A549 (cell line): ENCODE measurements at regions not wholly inside any gene's neighbourhood (a gene's known extent, or its start where the extent isn't known, plus 50 kb on each side); places are given as distances from the start of the nearest gene placed in this dataset.

Source experiments
- ATAC-seq, 2 experiments: fragments of 200-7000 bp in 1 of 2; fragments of >200 bp in 1 of 2; cut with Nextera tagmentation in 1 of 2; cut with Tn5 transposase in 1 of 2; 3 replicates each; pipeline versions ENCODE4 v1.8.0 to v1.9.1; 2018 to 2020; ENCODE audit warnings: mild to moderate bottlenecking in 1 of 2, moderate library complexity in 1 of 2
- CTCF ChIA-PET: fragments of 300-600 bp; sonication (Branson Sonifier 250); formaldehyde crosslinking; extraction: SDS; loops from one replicate; lab custom pipeline; 2021; ENCODE audit warnings: antibody characterized with exemption, inconsistent platforms; lab: Yijun Ruan, JAX
- POLR2A ChIA-PET: fragments of 350-600 bp; formaldehyde crosslinking; extraction: SDS; loops from one replicate; lab custom pipeline; 2021; ENCODE audit warnings: antibody characterized with exemption, inconsistent platforms; lab: Yijun Ruan, JAX
- DNase-seq, 2 experiments: peaks; one replicate each; pipeline versions ENCODE4 v3.0.0 to v3.0.0-alpha.2; 2011 to 2016; ENCODE audit warnings: low read depth in 1 of 2, low spot score in 1 of 2
- FAIRE-seq: peaks from 2 replicates; lab custom pipeline; 2011; peaks lifted over from hg19 to GRCh38; lab: Jason Lieb, UNC
- H3K27ac ChIP-seq, 2 experiments: fragments of >200 bp; sonication (Bioruptor Twin); formaldehyde crosslinking; 3 replicates each; pipeline ENCODE4 v1.5.1; 2016 to 2017
- H3K4me1 ChIP-seq: fragments of >200 bp; sonication (Bioruptor Twin); formaldehyde crosslinking; 3 replicates; pipeline ENCODE4 v1.6.1; 2016
- H3K4me2 ChIP-seq: fragments of >200 bp; sonication (Bioruptor Twin); formaldehyde crosslinking; 3 replicates; pipeline ENCODE4 v1.6.1; 2016
- H3K4me3 ChIP-seq: fragments of >200 bp; sonication (Bioruptor Twin); formaldehyde crosslinking; 3 replicates; pipeline ENCODE4 v1.5.1; 2016
- H3K9me3 ChIP-seq: fragments of >200 bp; sonication (Bioruptor Twin); formaldehyde crosslinking; 3 replicates; pipeline ENCODE4 v1.6.1; 2016
- CEBPB ChIP-seq, 2 experiments: fragments of >200 bp in 1 of 2; sonication (Bioruptor Twin) in 1 of 2; formaldehyde crosslinking in 1 of 2; IDR thresholded peaks; 2 replicates each; pipeline ENCODE4 v1.6.1; 2012 to 2016
- EHF ChIP-seq: fragments of 250-450 bp; sonication (Bioruptor Pico); IDR thresholded peaks from 2 replicates; pipeline ENCODE4 v1.5.0; 2020; ENCODE audit warnings: mild to moderate bottlenecking
- EP300 ChIP-seq, 2 experiments: fragments of >200 bp; sonication (Bioruptor Twin); formaldehyde crosslinking; IDR thresholded peaks; 2 replicates in 1 of 2; 3 replicates in 1 of 2; pipeline ENCODE4 v1.6.1; 2016 to 2017
- ESRRA ChIP-seq: fragments of 150-350 bp; IDR thresholded peaks from 2 replicates; pipeline ENCODE4 v1.6.1; 2014; ENCODE audit warnings: mild to moderate bottlenecking, low read length, borderline replicate concordance
- FOSB ChIP-seq: fragments of 250-450 bp; sonication (Bioruptor Pico); IDR thresholded peaks from 2 replicates; pipeline ENCODE4 v1.5.0; 2020; ENCODE audit warnings: mild to moderate bottlenecking, moderate library complexity
- FOSL2 ChIP-seq, 2 experiments: fragments of 450-650 bp in 1 of 2; fragments of >200 bp in 1 of 2; sonication (Bioruptor Twin) in 1 of 2; formaldehyde crosslinking; IDR thresholded peaks; 2 replicates each; pipeline versions ENCODE4 v1.5.0 to v1.6.1; 2016 to 2020; ENCODE audit warnings: mild to moderate bottlenecking in 1 of 2, moderate library complexity in 1 of 2
- FOXS1 ChIP-seq: fragments of 250-450 bp; sonication (Bioruptor Pico); IDR thresholded peaks from 2 replicates; pipeline ENCODE4 v1.5.0; 2020; ENCODE audit warnings: mild to moderate bottlenecking, moderate library complexity
- HDAC2 ChIP-seq: fragments of 200-600 bp; sonication (generic); IDR thresholded peaks from 2 replicates; pipeline ENCODE4 v1.6.1; 2016
- HEYL ChIP-seq: fragments of 250-450 bp; sonication (Bioruptor Pico); IDR thresholded peaks from 2 replicates; pipeline ENCODE4 v1.8.0; 2021; ENCODE audit warnings: mild to moderate bottlenecking, moderate library complexity
- HOXA7 ChIP-seq: fragments of 250-450 bp; sonication (Bioruptor Pico); IDR thresholded peaks from 2 replicates; pipeline ENCODE4 v1.5.0; 2020; ENCODE audit warnings: mild to moderate bottlenecking, moderate library complexity
- JUN ChIP-seq, 2 experiments: fragments of >200 bp; sonication (Bioruptor Twin); formaldehyde crosslinking; IDR thresholded peaks; 2 replicates in 1 of 2; 3 replicates in 1 of 2; pipeline ENCODE4 v1.6.1; 2016 to 2017
- KDM1A ChIP-seq: fragments of 200-600 bp; sonication (generic); IDR thresholded peaks from 2 replicates; pipeline ENCODE4 v1.6.1; 2016; ENCODE audit warnings: low read depth, mild to moderate bottlenecking
- MAFK ChIP-seq: fragments of 450-650 bp; IDR thresholded peaks from 2 replicates; pipeline ENCODE4 v1.6.1; 2014; ENCODE audit not compliant: partially characterized antibody
- MAZ ChIP-seq: fragments of 150-350 bp; IDR thresholded peaks from 2 replicates; pipeline ENCODE4 v1.6.1; 2014; ENCODE audit warnings: antibody characterized with exemption, low read depth, low read length, borderline replicate concordance
- POLR2A ChIP-seq: IDR thresholded peaks from 2 replicates; pipeline ENCODE4 v1.6.1; 2012; ENCODE audit warnings: mild to moderate bottlenecking, low read length
- RARB ChIP-seq: fragments of 250-450 bp; sonication (Bioruptor Pico); IDR thresholded peaks from 2 replicates; pipeline ENCODE4 v1.8.0; 2021; ENCODE audit warnings: mild to moderate bottlenecking, moderate library complexity
- SREBF2 ChIP-seq: fragments of 450-650 bp; IDR thresholded peaks from 2 replicates; pipeline ENCODE4 v1.6.1; 2014; ENCODE audit warnings: mild to moderate bottlenecking, moderate library complexity
- TFCP2L1 ChIP-seq: fragments of 250-450 bp; sonication (Bioruptor Pico); IDR thresholded peaks from 2 replicates; pipeline ENCODE4 v1.5.0; 2021; ENCODE audit warnings: mild to moderate bottlenecking
- ZFP36 ChIP-seq: fragments of 450-650 bp; IDR thresholded peaks from 2 replicates; pipeline ENCODE4 v1.6.1; 2014; ENCODE audit warnings: borderline replicate concordance; ENCODE audit not compliant: partially characterized antibody
- ZNF302 ChIP-seq: fragments of 250-450 bp; sonication (Bioruptor Pico); IDR thresholded peaks from 2 replicates; pipeline ENCODE4 v1.9.0; 2021; ENCODE audit warnings: inconsistent platforms, mild to moderate bottlenecking, moderate library complexity
- WGBS: methylation state at CpG from one replicate; pipeline ENCODE4 v1.1.6; 2017; ENCODE audit errors: missing lambda C conversion rate; 5-methylcytosine and 5-hydroxymethylcytosine counted together
- TF ChIP-seq, protein P1 (sequence below): fragments of >200 bp; sonication (Bioruptor Twin); formaldehyde crosslinking; IDR thresholded peaks from 3 replicates; pipeline ENCODE4 v1.5.1; 2016
- TF ChIP-seq, protein P2 (sequence below): fragments of 250-450 bp; sonication (Bioruptor Pico); IDR thresholded peaks from 2 replicates; pipeline ENCODE4 v1.5.0; 2021; ENCODE audit warnings: mild to moderate bottlenecking, moderate library complexity, borderline replicate concordance
- TF ChIP-seq, protein P3 (sequence below): fragments of 150-350 bp; IDR thresholded peaks from 2 replicates; pipeline ENCODE4 v1.6.1; 2014; ENCODE audit warnings: low read depth, mild to moderate bottlenecking, low read length
- TF ChIP-seq, protein P4 (sequence below): fragments of >200 bp; sonication (Bioruptor Twin); formaldehyde crosslinking; IDR thresholded peaks from 2 replicates; pipeline ENCODE4 v1.6.1; 2016
- TF ChIP-seq, protein P5 (sequence below): IDR thresholded peaks from 2 replicates; pipeline ENCODE4 v1.6.1; 2012
- TF ChIP-seq, protein P6 (sequence below): fragments of 250-450 bp; sonication (Bioruptor Pico); IDR thresholded peaks from 2 replicates; pipeline ENCODE4 v1.5.0; 2020; ENCODE audit warnings: low read depth, mild to moderate bottlenecking, moderate library complexity
- TF ChIP-seq, protein P7 (sequence below): IDR thresholded peaks from 2 replicates; pipeline ENCODE4 v1.6.1; 2012
- TF ChIP-seq, protein P8 (sequence below): fragments of 200-600 bp; sonication (generic); IDR thresholded peaks from 2 replicates; pipeline ENCODE4 v1.6.1; 2016; ENCODE audit warnings: antibody characterized with exemption, mild to moderate bottlenecking, moderate library complexity

DNA sequence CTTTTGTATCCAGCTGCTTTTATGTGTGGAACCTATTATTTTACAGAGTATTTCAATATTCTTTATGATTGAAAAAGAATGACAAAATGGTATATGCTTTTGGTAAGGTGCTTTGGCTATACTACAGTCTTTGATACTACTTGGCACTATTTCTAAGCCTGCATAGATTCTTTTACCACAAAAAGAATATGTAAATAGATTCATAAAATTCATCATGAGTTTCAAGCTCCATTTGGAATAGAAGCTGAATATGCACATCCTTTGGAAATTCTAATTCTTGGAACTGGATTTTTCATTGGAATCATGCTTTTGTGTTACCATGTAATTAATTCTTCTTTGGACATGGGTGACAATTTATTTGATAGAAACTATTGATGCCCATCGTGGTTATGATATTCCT is 60.2 kb upstream of the SYTL5 start:
- POLR2A ChIA-PET = no interaction called here
- CTCF ChIA-PET = no interaction called here
- no peak overlapping the region for H3K27ac ChIP-seq
- H3K9me3 ChIP-seq = no peaks in the 10 kb centered on the region
- TF ChIP-seq ZFP36 (no peak), EHF (CRISPR knock-in tag) (no peak), EP300 (IDR thresholded peaks at IDR 0.05) (no peak), CEBPB (IDR thresholded peaks at IDR 0.05) (no peak), FOSL2 (IDR thresholded peaks at IDR 0.05) (no peak), FOSL2 (CRISPR knock-in tag; IDR thresholded peaks at IDR 0.05) (no peak), ZNF302 (CRISPR knock-in tag) (no peak), KDM1A (no peak), FOXS1 (CRISPR knock-in tag) (no peak), TFCP2L1 (CRISPR knock-in tag) (no peak), HOXA7 (CRISPR knock-in tag) (no peak), MAFK (no peak), MAZ (no peak), HEYL (CRISPR knock-in tag) (no peak), POLR2A (no peak)
- TF ChIP-seq, protein P1, sequence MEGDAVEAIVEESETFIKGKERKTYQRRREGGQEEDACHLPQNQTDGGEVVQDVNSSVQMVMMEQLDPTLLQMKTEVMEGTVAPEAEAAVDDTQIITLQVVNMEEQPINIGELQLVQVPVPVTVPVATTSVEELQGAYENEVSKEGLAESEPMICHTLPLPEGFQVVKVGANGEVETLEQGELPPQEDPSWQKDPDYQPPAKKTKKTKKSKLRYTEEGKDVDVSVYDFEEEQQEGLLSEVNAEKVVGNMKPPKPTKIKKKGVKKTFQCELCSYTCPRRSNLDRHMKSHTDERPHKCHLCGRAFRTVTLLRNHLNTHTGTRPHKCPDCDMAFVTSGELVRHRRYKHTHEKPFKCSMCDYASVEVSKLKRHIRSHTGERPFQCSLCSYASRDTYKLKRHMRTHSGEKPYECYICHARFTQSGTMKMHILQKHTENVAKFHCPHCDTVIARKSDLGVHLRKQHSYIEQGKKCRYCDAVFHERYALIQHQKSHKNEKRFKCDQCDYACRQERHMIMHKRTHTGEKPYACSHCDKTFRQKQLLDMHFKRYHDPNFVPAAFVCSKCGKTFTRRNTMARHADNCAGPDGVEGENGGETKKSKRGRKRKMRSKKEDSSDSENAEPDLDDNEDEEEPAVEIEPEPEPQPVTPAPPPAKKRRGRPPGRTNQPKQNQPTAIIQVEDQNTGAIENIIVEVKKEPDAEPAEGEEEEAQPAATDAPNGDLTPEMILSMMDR = no peak
- TF ChIP-seq, protein P2, sequence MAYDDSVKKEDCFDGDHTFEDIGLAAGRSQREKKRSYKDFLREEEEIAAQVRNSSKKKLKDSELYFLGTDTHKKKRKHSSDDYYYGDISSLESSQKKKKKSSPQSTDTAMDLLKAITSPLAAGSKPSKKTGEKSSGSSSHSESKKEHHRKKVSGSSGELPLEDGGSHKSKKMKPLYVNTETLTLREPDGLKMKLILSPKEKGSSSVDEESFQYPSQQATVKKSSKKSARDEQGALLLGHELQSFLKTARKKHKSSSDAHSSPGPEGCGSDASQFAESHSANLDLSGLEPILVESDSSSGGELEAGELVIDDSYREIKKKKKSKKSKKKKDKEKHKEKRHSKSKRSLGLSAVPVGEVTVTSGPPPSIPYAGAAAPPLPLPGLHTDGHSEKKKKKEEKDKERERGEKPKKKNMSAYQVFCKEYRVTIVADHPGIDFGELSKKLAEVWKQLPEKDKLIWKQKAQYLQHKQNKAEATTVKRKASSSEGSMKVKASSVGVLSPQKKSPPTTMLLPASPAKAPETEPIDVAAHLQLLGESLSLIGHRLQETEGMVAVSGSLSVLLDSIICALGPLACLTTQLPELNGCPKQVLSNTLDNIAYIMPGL = no peak
- TF ChIP-seq, protein P3, sequence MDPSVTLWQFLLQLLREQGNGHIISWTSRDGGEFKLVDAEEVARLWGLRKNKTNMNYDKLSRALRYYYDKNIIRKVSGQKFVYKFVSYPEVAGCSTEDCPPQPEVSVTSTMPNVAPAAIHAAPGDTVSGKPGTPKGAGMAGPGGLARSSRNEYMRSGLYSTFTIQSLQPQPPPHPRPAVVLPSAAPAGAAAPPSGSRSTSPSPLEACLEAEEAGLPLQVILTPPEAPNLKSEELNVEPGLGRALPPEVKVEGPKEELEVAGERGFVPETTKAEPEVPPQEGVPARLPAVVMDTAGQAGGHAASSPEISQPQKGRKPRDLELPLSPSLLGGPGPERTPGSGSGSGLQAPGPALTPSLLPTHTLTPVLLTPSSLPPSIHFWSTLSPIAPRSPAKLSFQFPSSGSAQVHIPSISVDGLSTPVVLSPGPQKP = no peak
- TF ChIP-seq, protein P4, sequence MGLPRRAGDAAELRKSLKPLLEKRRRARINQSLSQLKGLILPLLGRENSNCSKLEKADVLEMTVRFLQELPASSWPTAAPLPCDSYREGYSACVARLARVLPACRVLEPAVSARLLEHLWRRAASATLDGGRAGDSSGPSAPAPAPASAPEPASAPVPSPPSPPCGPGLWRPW = no peak
- TF ChIP-seq, protein P5, sequence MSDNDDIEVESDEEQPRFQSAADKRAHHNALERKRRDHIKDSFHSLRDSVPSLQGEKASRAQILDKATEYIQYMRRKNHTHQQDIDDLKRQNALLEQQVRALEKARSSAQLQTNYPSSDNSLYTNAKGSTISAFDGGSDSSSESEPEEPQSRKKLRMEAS = no peak
- TF ChIP-seq, protein P6, sequence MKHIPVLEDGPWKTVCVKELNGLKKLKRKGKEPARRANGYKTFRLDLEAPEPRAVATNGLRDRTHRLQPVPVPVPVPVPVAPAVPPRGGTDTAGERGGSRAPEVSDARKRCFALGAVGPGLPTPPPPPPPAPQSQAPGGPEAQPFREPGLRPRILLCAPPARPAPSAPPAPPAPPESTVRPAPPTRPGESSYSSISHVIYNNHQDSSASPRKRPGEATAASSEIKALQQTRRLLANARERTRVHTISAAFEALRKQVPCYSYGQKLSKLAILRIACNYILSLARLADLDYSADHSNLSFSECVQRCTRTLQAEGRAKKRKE (CRISPR knock-in tag) = no peak
- DNase-seq (no peak), FAIRE-seq (peak; percentile 86), ATAC-seq (no peak)
- WGBS = 26% methylated on average over 1 of the region's 1 CpG
- no peak overlapping the region for H3K4me2 ChIP-seq
- H3K4me3 ChIP-seq = no peak overlapping the region
- H3K4me1 ChIP-seq = no peaks in the 10 kb centered on the region

DNA sequence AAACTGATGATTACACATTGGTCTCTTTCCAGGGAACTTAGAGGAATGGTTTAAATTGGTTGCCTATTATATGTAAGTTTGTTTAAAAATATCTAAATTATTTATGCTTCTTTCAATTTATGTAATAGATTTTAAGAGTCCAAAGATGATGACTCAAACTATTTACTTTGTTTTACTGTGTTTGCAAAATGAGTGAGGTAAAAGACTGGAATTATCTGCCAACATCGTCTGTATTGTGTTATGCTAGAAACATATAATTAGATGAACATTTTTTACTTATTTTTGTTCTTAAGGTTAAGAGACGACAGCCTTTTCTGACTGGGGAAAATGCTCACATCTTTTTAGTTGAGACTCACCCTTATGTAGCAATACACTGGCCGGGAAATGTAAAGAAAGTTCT is 51.1 kb upstream of the SYTL5 start:
- POLR2A ChIA-PET = no interaction called here
- FAIRE-seq (no peak), DNase-seq (no peak), ATAC-seq (no peak)
- Histone ChIP-seq H3K4me1 (no peaks in the 10 kb centered on the region), H3K4me3 (no peak overlapping the region), H3K27ac (no peak overlapping the region), H3K4me2 (peak overlapping the region; percentile 28; the same call in 1 of the 3 replicates), H3K9me3 (no peaks in the 10 kb centered on the region)
- CTCF ChIA-PET = no interaction called here
- 13% methylated on average over 3 of the region's 3 CpGs for WGBS
- TF ChIP-seq HDAC2 (no peak), FOSB (no peak), JUN (IDR thresholded peaks at IDR 0.05) (no peak), MAZ (no peak), TFCP2L1 (CRISPR knock-in tag) (no peak), SREBF2 (no peak), ZFP36 (no peak), ESRRA (no peak), RARB (CRISPR knock-in tag) (no peak), HOXA7 (CRISPR knock-in tag) (no peak)
- TF ChIP-seq, protein P7, sequence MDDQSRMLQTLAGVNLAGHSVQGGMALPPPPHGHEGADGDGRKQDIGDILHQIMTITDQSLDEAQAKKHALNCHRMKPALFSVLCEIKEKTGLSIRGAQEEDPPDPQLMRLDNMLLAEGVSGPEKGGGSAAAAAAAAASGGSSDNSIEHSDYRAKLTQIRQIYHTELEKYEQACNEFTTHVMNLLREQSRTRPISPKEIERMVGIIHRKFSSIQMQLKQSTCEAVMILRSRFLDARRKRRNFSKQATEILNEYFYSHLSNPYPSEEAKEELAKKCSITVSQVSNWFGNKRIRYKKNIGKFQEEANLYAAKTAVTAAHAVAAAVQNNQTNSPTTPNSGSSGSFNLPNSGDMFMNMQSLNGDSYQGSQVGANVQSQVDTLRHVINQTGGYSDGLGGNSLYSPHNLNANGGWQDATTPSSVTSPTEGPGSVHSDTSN = no peak
- TF ChIP-seq, protein P8, sequence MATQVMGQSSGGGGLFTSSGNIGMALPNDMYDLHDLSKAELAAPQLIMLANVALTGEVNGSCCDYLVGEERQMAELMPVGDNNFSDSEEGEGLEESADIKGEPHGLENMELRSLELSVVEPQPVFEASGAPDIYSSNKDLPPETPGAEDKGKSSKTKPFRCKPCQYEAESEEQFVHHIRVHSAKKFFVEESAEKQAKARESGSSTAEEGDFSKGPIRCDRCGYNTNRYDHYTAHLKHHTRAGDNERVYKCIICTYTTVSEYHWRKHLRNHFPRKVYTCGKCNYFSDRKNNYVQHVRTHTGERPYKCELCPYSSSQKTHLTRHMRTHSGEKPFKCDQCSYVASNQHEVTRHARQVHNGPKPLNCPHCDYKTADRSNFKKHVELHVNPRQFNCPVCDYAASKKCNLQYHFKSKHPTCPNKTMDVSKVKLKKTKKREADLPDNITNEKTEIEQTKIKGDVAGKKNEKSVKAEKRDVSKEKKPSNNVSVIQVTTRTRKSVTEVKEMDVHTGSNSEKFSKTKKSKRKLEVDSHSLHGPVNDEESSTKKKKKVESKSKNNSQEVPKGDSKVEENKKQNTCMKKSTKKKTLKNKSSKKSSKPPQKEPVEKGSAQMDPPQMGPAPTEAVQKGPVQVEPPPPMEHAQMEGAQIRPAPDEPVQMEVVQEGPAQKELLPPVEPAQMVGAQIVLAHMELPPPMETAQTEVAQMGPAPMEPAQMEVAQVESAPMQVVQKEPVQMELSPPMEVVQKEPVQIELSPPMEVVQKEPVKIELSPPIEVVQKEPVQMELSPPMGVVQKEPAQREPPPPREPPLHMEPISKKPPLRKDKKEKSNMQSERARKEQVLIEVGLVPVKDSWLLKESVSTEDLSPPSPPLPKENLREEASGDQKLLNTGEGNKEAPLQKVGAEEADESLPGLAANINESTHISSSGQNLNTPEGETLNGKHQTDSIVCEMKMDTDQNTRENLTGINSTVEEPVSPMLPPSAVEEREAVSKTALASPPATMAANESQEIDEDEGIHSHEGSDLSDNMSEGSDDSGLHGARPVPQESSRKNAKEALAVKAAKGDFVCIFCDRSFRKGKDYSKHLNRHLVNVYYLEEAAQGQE = no peak
- TF ChIP-seq, protein P4 = no peak
